CD1c-positive myeloid dendritic cell (primary cell): ENCODE measurements at regions not wholly inside any gene's neighbourhood (a gene's known extent, or its start where the extent isn't known, plus 50 kb on each side); places are given as distances from the start of the nearest gene placed in this dataset.
"Not testable (repeated sequence)": the region's sequence is repeated elsewhere in the genome, so short reads cannot be mapped to it uniquely, and the experiment has no call there.

Experiments used
- DNase-seq: peaks from one replicate; pipeline ENCODE4 v3.0.0-alpha.2; 2016; ENCODE audit errors: extremely low spot score

GRCh38 chr2:166743482-166743881 is 144.8 kb upstream of the XIRP2 start:
- DNase-seq, result not testable (repeated sequence)

- DNase-seq, result peak; percentile 59
These were observed 161.2 kb upstream of the XIRP2 start for GRCh38 chr2:166727095-166727494.

- no peak for DNase-seq
These were observed 162.1 kb upstream of the XIRP2 start for GRCh38 chr2:166725927-166726924.

GRCh38 chr2:166716968-166717367 is 171.3 kb upstream of the XIRP2 start:
- DNase-seq, result no peak

- DNase-seq, result no peak
These were observed 188.2 kb upstream of the XIRP2 start for GRCh38 chr2:166700079-166700478.

- no peak for DNase-seq
These were observed 193.1 kb upstream of the XIRP2 start for GRCh38 chr2:166695154-166695553.

- DNase-seq, result not testable (repeated sequence)
These were observed 192.0 kb upstream of the SCN7A start for GRCh38 chr2:166686057-166686456.

- DNase-seq, result no peak
These were observed 183.9 kb upstream of the SCN7A start for GRCh38 chr2:166677996-166678395.

- DNase-seq, result no peak
These were observed 182.7 kb upstream of the SCN7A start for GRCh38 chr2:166676716-166677115.

- DNase-seq, result no peak
These were observed 181.5 kb upstream of the SCN7A start for GRCh38 chr2:166675553-166675952.

- no peak for DNase-seq
These were observed 179.9 kb upstream of the SCN7A start for GRCh38 chr2:166673986-166674385.

- DNase-seq, result no peak
These were observed 177.8 kb upstream of the SCN7A start for GRCh38 chr2:166671801-166672200.

- DNase-seq, result no peak
These were observed 177.2 kb upstream of the SCN7A start for GRCh38 chr2:166671235-166671634.

- DNase-seq, result no peak
These were observed 172.2 kb upstream of the SCN7A start for GRCh38 chr2:166665991-166666940.

GRCh38 chr2:166661824-166662223 is 167.8 kb upstream of the SCN7A start:
- DNase-seq, result no peak

- no peak for DNase-seq
These were observed 167.3 kb upstream of the SCN7A start for GRCh38 chr2:166661391-166661790.

- DNase-seq, result no peak
These were observed 164.9 kb upstream of the SCN7A start for GRCh38 chr2:166658901-166659300.

GRCh38 chr2:166653185-166653813 is 159.2 kb upstream of the SCN7A start:
- no peak for DNase-seq

GRCh38 chr2:166651991-166652390 is 157.9 kb upstream of the SCN7A start:
- no peak for DNase-seq

GRCh38 chr2:166651080-166651675 is 157.1 kb upstream of the SCN7A start:
- DNase-seq, result no peak

- DNase-seq, result no peak
These were observed 153.9 kb upstream of the SCN7A start for GRCh38 chr2:166647935-166648334.
